Spleen (tissue), 11 donors: ENCODE measurements at regions not wholly inside any gene's neighbourhood (a gene's known extent, or its start where the extent isn't known, plus 50 kb on each side); places are given as distances from the start of the nearest gene placed in this dataset.
A peak's percentile ranks its signal among the peaks of the same experiment; 100 is the strongest.

Experiments
- DNase-seq: peaks from one replicate; pipeline ENCODE4 v3.0.0-alpha.2; 2020
- H3K27ac ChIP-seq, 8 donors: fragments of 200-600 bp; sonication (generic) in 7 of 8; 1 replicate in 4 of 8; 2 replicates in 4 of 8; pipeline versions ENCODE4 v1.5.0 to v1.8.0; 2016 to 2021; ENCODE audit warnings: inconsistent platforms in 4 of 8, mild to moderate bottlenecking in 4 of 8, moderate library complexity in 1 of 8
- H3K27me3 ChIP-seq, 7 donors: fragments of 200-600 bp; sonication (generic) in 6 of 7; replicated peaks in 1 of 7; 1 replicate in 4 of 7; 2 replicates in 3 of 7; pipeline versions ENCODE4 v1.5.0 to v1.8.0; 2016 to 2021; ENCODE audit warnings: inconsistent platforms in 3 of 7, mild to moderate bottlenecking in 1 of 7
- H3K36me3 ChIP-seq, 6 donors: fragments of 200-600 bp; sonication (generic) in 5 of 6; 1 replicate in 4 of 6; 2 replicates in 2 of 6; pipeline versions ENCODE4 v1.5.0 to v1.8.0; 2016 to 2021; ENCODE audit warnings: inconsistent platforms in 2 of 6
- H3K4me1 ChIP-seq, 6 donors: fragments of 200-600 bp; sonication (generic) in 5 of 6; 1 replicate in 3 of 6; 2 replicates in 3 of 6; pipeline versions ENCODE4 v1.5.0 to v1.8.0; 2016 to 2021; ENCODE audit warnings: inconsistent platforms in 3 of 6
- H3K4me3 ChIP-seq, 8 donors: fragments of 200-600 bp; sonication (generic) in 7 of 8; 1 replicate in 4 of 8; 2 replicates in 4 of 8; pipeline versions ENCODE4 v1.5.0 to v1.8.0; 2016 to 2021; ENCODE audit warnings: inconsistent platforms in 4 of 8, mild to moderate bottlenecking in 4 of 8, moderate library complexity in 2 of 8
- H3K9me3 ChIP-seq, 8 donors: fragments of 200-600 bp; sonication (generic) in 7 of 8; 1 replicate in 4 of 8; 2 replicates in 4 of 8; pipeline versions ENCODE4 v1.5.0 to v1.8.0; 2016 to 2021; ENCODE audit warnings: inconsistent platforms in 4 of 8
- POLR2A ChIP-seq, 3 donors: fragments of 450-650 bp; IDR thresholded peaks; one replicate each; pipeline ENCODE4 v1.5.1; 2017; ENCODE audit warnings: antibody characterized with exemption in 3 of 3, mild to moderate bottlenecking in 1 of 3
- POLR2AphosphoS5 ChIP-seq, 3 donors: sonication (generic); formaldehyde crosslinking; IDR thresholded peaks; one replicate each; pipeline ENCODE4 v1.5.1; 2017; ENCODE audit warnings: antibody characterized with exemption in 3 of 3
- WGBS, 5 donors: extraction: QIAGEN DNeasy Blood & Tissue Kit in 3 of 5; methylation state at CpG; one replicate each; pipeline versions ENCODE4 v1.1.5 to v1.1.7; 2013 to 2018; 5-methylcytosine and 5-hydroxymethylcytosine counted together
- intact Hi-C: fragments of 100-400 bp; cut with DNase I; formaldehyde crosslinking; loops from one replicate; pipeline ENCODE4 v1.15.0; 2023; ENCODE audit warnings: low total_unique reads
- TF ChIP-seq, protein P1 (sequence below), 11 experiments: fragments of 200-600 bp in 7 of 11; fragments of 450-650 bp in 4 of 11; sonication (generic) in 4 of 11; IDR thresholded peaks in 8 of 11; conservative IDR thresholded peaks in 3 of 11; 1 replicate in 7 of 11; 2 replicates in 4 of 11; pipeline versions ENCODE4 v1.4.0 to v1.8.0; 2016 to 2021; ENCODE audit warnings: antibody characterized with exemption in 11 of 11, inconsistent platforms in 4 of 11, mild to moderate bottlenecking in 1 of 11
- donor health status: healthy with polysubstance abuse.
- donor health status: DM: no; HTN: no; CAD: no; lungs with moderate emphysema.
- donor health status: DM: no; HTN: no; CAD: no.
- donor health status: Bipolar disorder and iron deficiency.
- donor health status: healthy.
- donor health status: DM: no; HTN: no; CAD: no.
- donor health status: DM: yes; HTN: yes; CAD: no.

DNA sequence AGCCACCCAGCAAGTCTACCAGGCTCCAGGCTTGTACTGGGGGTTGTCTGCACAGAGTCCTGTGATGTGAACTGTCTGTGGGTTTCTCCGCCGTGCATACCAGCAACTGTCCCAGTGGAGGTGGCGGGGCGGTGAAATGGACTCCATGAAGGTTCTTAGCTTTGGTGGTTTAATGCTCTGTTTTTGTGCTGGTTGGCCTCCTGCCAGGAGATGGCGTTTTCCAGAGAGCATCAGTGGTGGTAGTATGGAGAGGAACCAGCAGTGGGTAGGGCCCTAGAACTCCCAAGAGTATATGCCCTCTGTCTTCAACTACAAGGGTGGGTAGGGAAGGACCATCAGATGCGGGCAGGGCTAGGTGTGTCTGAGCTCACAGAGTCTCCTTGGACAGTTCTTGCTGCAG is 303.8 kb downstream of the TMEM121 start:
- WGBS, 5 donors: 70 to 91% (median 75%) methylated on average over 4 to 6 of the region's 6 CpGs
- no peak for DNase-seq
- Histone ChIP-seq H3K27ac (no peak overlapping the region), H3K27me3 (no peaks in the 10 kb centered on the region), H3K4me3 (no peak overlapping the region), H3K9me3 (no peaks in the 10 kb centered on the region), H3K36me3 (no peaks in the 10 kb centered on the region), H3K4me1 (no peaks in the 10 kb centered on the region)
- TF ChIP-seq POLR2A (IDR thresholded peaks at IDR 0.05): no peak
- TF ChIP-seq, protein P1, sequence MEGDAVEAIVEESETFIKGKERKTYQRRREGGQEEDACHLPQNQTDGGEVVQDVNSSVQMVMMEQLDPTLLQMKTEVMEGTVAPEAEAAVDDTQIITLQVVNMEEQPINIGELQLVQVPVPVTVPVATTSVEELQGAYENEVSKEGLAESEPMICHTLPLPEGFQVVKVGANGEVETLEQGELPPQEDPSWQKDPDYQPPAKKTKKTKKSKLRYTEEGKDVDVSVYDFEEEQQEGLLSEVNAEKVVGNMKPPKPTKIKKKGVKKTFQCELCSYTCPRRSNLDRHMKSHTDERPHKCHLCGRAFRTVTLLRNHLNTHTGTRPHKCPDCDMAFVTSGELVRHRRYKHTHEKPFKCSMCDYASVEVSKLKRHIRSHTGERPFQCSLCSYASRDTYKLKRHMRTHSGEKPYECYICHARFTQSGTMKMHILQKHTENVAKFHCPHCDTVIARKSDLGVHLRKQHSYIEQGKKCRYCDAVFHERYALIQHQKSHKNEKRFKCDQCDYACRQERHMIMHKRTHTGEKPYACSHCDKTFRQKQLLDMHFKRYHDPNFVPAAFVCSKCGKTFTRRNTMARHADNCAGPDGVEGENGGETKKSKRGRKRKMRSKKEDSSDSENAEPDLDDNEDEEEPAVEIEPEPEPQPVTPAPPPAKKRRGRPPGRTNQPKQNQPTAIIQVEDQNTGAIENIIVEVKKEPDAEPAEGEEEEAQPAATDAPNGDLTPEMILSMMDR (IDR thresholded peaks at IDR 0.05 in 8 of 11, conservative IDR thresholded peaks at IDR 0.05 in 3 of 11): no peak
- TF ChIP-seq POLR2AphosphoS5 (IDR thresholded peaks at IDR 0.05): no peak
- intact Hi-C loops: no loop called here

DNA sequence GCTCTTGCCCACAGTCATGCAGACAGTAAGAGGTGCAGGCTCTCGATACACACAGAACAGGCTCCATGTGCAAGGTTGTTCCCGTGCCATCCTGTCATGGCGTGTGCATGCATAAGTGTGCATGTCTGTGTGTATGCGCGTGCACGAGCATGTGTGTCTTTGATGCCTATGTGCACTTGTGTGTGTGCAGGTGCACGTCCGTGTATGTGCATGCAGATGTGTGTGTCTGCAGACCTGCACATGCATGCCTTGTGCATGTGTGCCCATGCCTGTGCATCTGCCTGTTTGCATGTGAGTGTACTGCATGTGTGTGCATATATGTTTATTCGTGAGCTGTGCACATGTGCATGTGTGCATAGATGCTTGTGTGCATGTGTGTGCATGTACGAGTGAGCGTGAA is 309.8 kb downstream of the TMEM121 start:
- Histone ChIP-seq H3K4me3 (no peak overlapping the region), H3K9me3 (no peaks in the 10 kb centered on the region), H3K27me3 (peaks cover 0 to 5% (median 0%) of the 10 kb centered on the region in 7 donors), H3K36me3 (peaks cover 0 to 22% (median 3%) of the 10 kb centered on the region in 6 donors), H3K4me1 (no peaks in the 10 kb centered on the region), H3K27ac (no peak overlapping the region)
- WGBS, 5 donors: 88 to 96% (median 91%) methylated on average over 10 to 11 of the region's 11 CpGs
- no peak for DNase-seq
- TF ChIP-seq POLR2AphosphoS5 (IDR thresholded peaks at IDR 0.05) (peak; percentile 69 to 86 (median 73)), POLR2A (IDR thresholded peaks at IDR 0.05) (no peak)
- intact Hi-C loops: no loop called here

DNA sequence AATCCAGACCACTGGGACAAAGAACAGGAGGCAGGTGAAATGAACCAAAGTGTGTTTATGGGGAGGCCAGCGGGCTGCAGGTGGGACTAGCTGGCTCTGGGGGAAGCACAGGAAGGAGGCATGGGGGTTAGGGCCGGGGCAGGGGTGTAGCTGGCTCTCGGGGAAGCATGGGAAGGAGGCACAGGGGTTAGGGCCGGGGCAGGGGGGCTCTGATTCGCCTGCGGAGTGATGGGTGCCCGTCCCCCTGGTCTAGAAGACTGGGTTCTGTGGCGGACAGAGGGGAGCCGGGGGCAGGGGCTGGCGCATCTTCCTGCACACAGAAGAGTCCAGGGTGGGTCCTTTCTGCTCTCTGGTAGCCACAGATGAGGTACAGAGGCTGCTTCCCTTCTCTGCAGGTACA is 310.3 kb downstream of the TMEM121 start:
- TF ChIP-seq, protein P1 (IDR thresholded peaks at IDR 0.05 in 8 of 11, conservative IDR thresholded peaks at IDR 0.05 in 3 of 11): no peak
- TF ChIP-seq POLR2AphosphoS5 (IDR thresholded peaks at IDR 0.05) (no peak), POLR2A (IDR thresholded peaks at IDR 0.05) (no peak)
- 68 to 87% (median 79%) methylated on average over 9 to 10 of the region's 10 CpGs for WGBS, 5 donors
- no peak for DNase-seq
- no peak overlapping the region for H3K4me3 ChIP-seq
- intact Hi-C loops: no loop called here
- H3K27me3 ChIP-seq: peaks cover 0 to 5% (median 0%) of the 10 kb centered on the region in 7 donors
- H3K27ac ChIP-seq: no peak overlapping the region
- no peaks in the 10 kb centered on the region for H3K9me3 ChIP-seq
- H3K36me3 ChIP-seq: peaks cover 0 to 28% (median 7%) of the 10 kb centered on the region in 6 donors
- H3K4me1 ChIP-seq: no peaks in the 10 kb centered on the region

DNA sequence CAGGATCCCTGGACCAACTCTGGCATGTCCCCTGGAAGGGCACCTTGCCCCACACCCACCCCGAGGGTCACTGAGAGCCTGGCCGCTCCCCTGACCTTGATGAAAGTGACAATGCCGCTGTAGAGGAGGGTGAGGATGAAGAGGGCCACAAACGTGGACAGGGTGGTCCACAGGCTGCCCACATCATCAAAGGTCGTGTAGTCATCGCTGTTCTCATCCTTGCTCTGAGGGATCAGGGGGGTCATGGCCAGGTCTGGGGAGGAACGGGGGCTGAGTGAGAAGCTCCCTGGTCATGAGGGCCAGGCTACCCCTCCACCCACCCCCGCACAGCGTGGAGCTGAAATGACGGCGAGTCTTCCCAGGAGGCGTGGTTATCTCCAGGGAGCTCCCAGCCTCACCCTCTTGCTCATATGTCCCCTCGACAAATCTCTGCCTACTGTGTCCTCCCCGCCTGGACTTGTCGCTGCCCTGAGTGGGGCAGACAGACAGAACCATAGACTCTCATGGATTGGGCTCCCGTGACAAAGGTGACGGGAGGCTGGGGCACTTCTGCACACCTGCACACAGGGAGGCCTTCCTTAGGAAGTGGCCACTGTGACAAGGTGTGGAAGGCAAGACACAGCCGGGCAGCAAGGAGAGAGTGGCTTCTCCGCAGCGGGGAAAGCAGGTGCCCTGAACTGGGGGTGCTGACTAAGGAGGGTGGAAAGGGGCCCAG is 311.1 kb downstream of the TMEM121 start:
- H3K4me3 ChIP-seq: no peak overlapping the region
- WGBS, 5 donors: 84 to 89% (median 88%) methylated on average over 16 to 20 of the region's 20 CpGs
- intact Hi-C loops: no loop called here
- H3K27ac ChIP-seq: no peak overlapping the region
- DNase-seq: no peak
- TF ChIP-seq, protein P1 (IDR thresholded peaks at IDR 0.05 in 8 of 11, conservative IDR thresholded peaks at IDR 0.05 in 3 of 11): no peak
- TF ChIP-seq POLR2AphosphoS5 (IDR thresholded peaks at IDR 0.05): peak in 2 of 3 donors; percentile 36 to 76
- peaks cover 0 to 5% (median 0%) of the 10 kb centered on the region in 7 donors for H3K27me3 ChIP-seq
- no peaks in the 10 kb centered on the region for H3K9me3 ChIP-seq
- no peaks in the 10 kb centered on the region for H3K4me1 ChIP-seq
- H3K36me3 ChIP-seq: peaks cover 0 to 33% (median 7%) of the 10 kb centered on the region in 6 donors
